GM18868 (cell line): ENCODE measurements at regions not wholly inside any gene's neighbourhood (a gene's known extent, or its start where the extent isn't known, plus 50 kb on each side); places are given as distances from the start of the nearest gene placed in this dataset.
"Not testable (repeated sequence)": the region's sequence is repeated elsewhere in the genome, so short reads cannot be mapped to it uniquely, and the experiment has no call there.

Experiments used
- ATAC-seq: cut with Tn5 transposase; IDR thresholded peaks from one replicate; pipeline ENCODE4 v1.9.1; 2021; ENCODE audit warnings: mild to moderate bottlenecking, moderate library complexity; ENCODE audit not compliant: unreplicated experiment

DNA sequence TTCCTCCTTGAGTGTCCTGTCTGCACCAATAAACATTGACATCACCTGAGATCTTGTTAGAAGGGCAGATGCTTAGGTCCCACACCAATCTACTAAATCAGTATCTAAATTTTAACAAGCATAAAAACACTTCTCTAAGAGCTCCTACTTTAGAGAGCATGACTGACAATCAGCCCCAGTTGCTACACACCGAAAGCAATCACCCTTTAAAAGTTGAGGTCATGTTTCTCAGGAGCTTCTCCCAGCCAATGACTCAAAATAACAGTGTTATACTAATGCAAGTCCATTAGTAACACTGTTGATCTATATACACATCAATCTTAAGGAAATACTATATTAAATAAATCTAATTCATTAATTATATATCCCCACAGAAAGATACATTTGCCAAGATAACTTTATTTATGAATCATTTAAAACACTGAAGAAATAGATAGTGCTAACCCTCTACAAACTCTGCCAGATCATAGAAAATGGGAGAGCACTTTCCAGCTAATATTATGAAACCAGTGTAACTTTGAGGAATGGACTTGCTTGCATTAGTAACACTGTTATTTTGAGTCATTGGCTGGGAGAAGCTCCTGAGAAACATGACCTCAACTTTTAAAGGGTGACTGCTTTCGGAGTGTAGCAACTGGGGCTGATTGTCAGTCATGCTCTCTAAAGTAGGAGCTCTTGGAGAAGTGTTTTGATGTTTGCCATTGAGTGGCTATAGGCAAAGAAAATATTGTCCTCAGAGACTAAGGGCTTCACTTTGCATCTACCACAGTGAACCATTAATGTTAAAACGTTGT, 109.8 kb upstream of the HDX start:
- ATAC-seq: no peak

DNA sequence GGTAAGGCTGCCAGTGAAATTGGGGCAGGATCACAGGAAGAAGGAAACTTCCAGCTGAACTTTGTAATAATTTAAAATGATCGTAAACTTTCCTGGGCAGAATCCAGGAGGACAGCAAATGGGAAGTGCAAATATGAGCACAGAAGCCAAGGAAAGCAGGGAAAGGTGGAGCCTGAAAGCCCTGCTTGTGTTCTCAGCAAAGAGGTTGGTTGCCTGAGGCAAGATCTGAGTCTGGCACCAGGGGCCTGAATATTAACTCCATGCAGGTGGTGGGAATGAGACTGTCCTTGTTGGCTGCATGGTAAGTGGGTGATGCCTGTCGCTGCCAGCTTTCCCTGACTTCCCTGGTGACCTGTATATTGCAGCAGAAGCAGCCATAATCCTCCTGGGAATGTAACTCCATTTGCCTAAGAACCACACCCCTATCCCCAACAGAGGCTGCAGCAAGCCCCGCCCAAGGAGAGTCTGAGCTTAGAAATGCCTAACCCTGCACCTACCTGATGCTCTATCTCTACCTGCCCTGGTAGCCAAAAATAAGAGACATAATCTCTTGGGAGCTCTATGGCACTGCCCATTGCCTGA, 132.0 kb upstream of the HDX start:
- no peak for ATAC-seq

DNA sequence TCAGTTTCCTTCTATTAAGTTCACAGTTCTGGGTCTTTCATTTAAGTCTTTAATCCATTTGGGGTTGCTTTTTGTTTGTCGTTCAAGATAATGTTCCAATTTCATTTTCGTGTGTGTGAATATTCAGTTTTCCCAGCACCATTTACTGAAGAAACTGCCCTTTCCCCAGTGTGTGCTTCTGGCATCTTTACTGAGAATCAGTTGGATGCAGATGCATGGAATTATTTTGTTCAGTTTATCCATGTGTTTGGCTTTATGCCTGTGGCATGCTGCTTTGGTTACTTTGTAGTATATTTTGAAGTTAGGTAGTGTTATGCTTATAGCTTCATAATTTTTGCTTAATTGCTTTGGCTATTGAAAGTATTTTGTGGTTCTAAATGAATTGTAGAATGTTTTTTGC, 163.8 kb upstream of the HDX start:
- no peak for ATAC-seq

DNA sequence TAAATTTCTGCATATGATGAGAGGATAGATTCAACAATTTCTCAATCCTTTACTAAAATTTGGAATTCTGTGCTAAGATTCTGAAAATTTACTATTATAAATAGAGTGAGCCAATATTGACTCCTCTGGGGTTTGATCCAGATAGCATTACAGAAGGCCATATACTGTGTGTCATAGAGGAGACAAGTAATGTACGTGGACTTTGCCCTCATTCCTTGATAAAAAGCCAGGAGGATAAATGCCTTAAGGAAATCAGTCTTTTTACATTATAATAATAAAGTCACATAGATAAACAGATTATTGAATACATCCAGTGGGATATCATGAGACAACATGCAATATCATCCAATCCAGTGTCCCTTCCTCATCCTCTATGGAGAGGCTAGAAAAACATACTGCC, 188.0 kb upstream of the HDX start:
- no peak for ATAC-seq

DNA sequence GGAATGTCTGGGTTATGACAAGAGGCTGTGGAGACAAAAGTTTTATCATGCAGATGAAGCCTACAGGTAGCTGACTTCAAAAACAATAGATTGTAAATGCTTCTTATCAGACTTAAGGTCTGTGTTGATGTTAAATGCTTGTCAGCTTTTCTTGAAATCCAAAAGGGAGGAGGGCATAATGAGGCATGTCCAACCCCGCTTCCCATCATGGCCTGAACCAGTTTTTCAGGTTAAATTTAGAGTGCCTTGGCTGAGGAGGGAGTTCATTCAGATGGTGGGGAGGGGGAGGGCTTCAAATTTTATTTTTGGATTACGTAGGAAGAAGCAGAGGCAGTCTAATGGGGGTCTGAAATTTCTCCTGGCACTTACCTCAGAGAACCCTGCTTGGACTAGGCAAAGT, 207.7 kb upstream of the HDX start:
- no peak for ATAC-seq

DNA sequence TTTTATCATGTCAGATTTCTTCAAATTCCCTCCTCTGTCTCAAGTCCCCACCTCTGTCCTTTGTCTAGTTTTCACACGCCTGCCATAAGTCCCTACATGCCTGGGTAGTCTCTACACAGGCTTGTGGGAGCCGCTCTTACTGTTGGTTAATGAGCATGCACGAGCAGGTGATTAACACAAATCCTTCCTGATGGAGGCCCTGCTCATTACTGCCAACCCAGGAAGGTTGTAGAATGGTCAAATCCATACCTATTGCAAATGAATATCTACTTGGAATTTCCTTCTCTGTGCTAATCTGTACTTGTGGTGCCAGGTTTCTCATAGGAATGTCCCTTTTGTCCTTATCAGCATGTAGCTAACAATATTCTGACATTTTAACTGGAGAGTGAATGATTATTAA, 208.4 kb upstream of the HDX start:
- ATAC-seq: no peak

DNA sequence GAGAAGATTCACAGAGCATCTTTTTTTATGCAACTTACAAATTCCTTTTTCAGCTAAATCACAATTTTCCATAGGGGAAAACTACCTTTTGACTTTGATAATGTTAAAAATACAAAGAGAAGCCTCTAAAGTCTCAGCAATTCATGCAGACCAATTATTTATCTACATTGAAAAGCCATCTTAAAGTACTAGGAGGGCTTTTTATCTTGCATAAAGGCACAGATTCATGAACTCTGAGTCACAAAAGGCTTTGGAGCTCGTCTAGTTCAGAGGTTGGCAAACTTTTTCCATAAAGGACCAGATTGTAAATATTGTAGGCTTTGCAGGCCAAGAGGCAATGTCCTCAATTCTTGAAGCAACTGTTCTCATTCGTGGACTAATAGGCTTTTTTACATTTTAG, 210.4 kb upstream of the HDX start:
- no peak for ATAC-seq

DNA sequence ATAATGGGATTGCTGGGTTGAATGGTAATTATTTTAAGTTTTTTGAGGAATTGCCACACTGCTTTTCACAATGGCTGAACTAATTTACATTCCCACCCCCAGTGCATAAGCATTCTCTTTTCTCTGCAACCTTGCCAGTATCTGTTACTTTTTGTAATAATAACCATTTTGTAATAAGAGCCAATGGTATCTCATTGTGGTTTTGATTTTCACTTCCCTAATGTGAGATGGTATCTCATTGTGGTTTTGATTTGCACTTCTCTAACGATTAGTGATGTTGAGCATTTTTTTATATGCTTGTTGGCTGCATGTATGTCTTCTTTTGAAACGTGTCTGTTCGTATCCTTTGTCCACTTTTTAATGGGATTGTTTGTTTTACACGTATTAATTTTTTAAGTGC, 213.1 kb upstream of the HDX start:
- peak; percentile 68 for ATAC-seq

DNA sequence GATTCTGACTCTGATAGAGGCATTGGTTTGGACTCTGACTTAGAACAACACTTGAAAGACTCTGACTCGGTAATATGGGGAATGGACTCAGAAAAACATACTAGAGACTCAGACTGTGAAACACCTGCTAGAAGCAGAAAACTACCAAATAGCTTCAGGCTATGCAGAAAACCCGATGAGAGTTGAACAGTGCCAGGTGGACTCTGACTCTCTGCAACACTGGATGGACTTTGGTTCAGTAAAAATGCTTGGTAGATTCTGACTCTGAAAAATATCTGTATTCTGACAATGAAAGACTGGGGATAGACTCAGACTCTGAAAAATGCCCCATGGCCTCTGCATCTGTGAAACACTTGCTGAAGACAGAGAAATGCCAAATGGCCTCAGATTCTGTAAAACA, 215.1 kb upstream of the HDX start:
- no peak for ATAC-seq

DNA sequence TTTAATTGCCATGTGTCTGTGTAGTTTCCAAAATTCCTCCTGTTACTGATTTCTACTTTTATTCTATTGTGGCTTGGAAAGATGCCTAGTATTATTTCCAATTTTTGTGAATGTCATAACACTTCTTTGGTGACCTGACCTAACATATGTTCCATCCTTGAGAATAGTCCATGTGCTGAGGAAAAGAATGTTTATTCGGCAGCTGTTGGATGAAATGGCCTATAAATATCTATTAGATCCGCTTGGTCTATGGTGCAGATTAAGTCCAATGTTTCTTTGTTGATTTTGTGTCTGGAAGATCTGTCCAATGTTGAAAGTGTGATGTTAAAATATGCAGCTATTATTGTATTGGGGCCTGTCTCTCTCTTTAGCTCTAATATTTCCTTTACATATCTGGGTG, 219.2 kb upstream of the HDX start:
- ATAC-seq: no peak

DNA sequence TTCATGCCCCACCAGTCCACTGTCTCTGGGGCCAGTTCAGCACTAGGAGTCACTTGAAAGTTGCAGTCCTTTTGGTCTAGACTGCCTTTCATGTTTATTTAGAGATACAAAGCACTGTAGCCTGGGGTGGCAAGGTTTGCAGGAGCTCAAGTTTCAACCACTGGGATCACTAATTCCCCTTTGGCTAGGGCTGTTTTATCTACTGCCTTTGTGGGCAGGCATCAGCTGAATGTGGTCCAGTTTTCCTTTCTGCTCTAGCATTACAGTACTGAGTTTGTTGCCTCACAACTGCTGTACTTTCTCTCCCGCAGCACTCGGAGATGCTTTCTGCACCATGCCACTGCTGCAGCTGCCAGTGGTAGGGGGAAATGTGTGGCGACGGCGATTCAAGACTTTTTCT, 222.3 kb upstream of the HDX start:
- no peak for ATAC-seq

DNA sequence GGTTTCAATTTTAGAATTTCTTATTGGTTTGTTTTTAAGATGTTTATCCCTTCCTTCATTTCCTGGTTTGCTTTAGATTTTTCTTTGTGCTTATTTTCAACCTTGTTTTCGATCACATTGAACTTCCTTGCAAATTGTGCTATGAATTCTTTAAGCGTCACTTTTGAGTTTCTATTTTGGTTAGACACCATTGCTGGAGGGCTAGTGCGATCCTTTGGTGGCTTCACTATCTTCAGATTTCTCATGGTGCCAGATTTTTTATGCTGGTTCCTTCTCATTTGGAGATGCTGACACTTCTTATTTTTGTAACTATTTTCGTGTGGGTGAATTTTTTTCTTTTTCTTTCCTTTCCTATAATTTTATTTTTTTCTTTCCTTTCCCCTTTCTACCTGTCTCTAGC, 227.2 kb upstream of the HDX start:
- ATAC-seq: peak; percentile 9

DNA sequence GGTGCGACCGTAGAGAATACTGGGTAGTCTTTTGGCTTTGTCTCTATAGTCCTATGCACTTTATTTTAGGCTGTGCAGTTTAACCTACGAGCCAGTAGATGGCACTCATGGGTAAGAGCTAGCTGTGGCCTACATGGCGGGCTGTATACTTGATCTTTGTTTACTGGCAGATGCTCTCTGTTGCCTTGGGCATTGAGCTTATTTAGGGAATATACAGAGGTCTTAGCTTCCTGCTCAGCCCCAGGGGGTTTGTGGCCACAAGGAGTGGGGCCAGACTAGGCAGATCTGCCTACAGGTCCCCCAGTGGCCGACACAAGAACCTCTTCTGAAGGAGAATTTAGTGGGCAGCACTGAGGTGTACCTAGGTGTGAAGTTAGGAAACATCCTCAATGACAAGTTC, 227.6 kb upstream of the HDX start:
- peak; percentile 100 for ATAC-seq

DNA sequence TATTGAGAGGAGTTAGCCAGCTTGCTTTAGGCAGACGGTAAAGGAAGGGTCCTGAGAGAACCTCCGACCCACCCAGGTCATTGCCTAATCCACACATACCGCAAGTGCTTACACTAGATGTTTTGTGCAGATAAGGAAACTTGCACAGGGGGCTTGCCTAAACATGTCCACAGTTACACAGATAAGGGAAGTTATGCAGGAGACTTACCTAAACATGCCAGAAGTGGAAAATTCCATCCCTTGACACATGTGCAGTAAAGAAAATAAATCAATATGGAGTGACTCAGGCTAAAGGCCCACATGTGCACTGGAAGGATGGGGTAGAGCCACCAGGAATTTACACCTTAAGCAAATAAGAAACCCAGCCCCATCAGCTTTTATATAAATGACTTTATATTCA, 232.8 kb upstream of the HDX start:
- no peak for ATAC-seq

DNA sequence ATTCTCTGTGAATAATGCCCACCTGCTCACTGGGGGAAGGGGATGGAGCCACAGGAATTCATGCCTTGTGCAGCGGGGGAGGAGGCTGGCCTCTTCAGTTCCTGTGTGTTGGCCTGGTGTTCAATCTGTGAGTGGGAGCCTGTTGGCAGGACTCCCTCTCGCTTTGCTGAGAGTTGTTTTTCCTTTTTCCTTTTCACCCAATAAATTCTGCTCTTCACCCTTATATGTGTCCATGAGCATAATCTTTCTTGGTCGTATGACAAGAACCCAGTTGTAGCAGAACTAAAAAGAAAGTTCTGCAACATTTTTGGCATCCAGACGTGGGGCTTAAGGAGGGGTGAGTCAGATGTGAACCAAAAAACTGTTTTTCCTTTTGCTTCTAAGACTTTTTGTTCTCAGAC, 235.2 kb upstream of the HDX start:
- no peak for ATAC-seq

DNA sequence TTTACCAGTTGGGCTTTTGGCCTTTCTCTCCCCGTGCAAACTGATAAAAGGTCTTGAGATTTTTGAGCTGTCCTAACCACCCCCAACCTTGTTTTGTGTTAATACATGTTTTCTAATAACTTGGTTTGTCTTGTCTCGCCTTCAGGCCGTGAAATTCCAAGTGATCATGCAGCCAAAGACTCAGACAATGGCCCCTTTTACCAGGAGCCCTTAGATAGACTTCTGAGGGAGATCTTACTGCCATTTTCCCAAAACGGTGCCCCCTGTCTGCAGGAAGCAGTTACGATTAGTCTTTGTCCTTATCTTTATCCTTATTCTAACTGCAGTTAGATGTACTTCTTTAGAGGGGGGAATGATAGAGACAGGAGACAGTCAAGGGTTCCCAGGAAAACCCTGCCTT, 245.3 kb upstream of the HDX start:
- ATAC-seq: no peak

DNA sequence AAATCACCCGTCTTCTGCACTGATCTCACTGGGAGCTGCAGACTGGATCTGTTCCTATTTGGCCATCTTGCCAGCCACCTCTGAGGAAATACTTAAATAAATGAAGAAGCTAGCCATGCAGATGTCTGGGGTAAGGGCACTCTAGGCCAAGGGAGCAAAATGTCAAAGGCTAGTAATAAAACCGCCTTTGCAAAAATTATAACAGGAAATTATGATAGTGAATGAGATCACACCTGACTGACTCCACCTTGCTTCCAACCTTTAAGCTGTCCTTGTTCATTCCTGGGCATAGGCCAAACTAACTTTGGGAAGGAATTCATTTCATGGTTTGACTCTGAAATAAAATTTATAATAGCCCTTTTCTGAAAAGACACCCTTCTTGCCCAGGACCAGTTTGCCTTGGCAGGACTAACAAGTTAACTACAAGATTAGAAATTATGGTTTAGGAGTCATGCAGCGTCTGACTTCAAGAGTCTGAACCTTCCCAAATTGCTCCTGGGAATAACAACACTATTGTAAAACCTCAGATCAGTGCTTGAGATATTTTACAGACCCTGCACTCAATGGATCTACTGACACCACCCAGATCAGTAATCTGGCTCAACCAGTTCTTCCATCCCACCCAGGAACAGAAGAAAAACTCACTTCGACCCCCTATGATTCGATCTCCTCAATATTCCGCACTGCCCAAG, 246.9 kb upstream of the HDX start:
- no peak for ATAC-seq

DNA sequence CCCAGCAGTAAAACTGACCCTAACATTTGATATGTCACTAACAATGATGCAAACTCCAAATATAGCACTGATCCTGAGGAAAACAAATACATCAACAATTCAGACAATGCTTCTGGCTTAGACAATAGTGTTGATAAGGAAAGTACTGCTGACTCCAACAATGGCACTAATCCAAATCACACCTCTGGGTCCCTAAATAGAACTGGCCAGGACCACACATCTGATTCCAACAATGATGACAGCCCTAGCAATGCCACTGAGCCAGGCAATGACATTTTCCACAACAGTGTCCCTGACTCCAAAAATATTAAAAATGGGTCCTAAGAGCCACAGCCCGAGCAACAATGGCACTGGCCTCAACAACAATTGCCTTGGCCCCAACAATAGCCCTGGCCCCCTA, 243.1 kb upstream of the APOOL start:
- no peak for ATAC-seq

DNA sequence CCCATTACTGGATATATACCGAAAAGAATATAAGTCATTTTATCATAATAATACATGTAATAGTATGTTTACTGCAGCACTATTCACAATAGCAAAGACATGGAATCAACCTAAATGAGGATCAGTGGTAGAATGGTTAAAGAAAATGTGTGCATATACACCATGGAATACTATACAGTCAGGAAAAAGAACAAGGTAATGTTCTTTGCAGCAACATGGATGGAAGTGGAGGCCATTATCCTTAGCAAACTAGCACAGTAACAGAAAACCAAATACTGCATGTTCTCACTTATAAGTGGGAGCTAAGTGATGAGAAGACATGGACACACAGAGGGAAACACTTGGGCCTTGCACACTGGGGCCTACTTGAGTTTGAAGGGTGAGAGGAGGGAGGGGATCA, 207.4 kb upstream of the APOOL start:
- no peak for ATAC-seq

DNA sequence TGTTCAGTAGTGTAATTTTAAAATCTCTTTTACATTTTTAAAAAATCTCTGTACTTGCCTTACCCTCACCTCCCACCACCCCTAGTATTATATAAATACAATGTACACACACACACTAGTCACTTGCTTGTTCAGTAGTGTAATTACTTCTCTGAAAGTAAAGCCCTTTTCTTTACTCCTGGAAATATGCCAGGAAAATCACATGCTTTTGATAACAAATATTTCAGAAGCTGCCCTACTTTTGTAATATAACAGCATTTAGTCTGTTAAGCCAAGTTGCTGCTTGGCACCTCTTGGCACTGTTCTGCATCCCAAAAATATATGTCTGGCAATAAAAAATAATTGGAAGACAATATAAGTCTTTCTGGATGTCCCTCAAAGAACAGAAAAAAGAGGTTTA, 172.8 kb upstream of the APOOL start:
- no peak for ATAC-seq

DNA sequence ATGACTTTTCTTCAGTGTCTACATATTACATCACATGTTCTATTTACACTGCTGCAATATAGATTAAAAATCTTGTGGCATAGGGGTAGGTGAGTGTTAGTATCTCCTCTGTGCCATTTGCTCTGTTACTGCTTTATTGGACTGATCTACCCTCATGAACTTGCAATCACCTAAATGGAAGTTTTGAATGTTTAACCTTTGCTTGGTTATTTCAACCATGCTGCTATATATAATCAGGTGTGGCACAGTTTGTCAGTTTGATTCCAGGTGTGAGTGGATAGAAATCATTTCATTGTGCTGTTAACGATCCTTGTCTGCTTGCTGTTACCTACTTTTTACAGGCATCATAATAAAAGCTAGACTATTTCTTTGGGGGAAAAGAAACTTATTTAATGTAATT, 157.1 kb upstream of the APOOL start:
- not testable (repeated sequence) for ATAC-seq

DNA sequence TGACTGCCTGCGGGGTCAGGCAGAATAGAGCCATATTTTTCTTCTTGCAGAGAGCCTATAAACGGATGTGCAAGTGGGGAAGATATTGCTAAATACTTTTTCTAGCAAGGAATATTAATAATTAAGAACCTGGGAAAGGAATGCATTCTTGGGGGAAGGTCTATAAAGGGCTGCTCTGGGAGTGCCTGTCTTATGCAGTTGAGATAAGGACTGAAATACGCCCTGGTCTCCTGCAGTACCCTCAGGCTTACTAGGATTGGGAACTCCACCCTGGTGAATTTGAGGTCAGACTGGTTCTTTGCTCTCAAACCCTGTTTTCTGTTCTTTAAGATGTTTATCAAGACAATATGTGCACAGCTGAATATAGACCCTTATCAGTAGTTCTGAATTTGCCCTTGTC, 152.5 kb upstream of the APOOL start:
- ATAC-seq: not testable (repeated sequence)
